GM23338 (cell line): ENCODE measurements at regions not wholly inside any gene's neighbourhood (a gene's known extent, or its start where the extent isn't known, plus 50 kb on each side); places are given as distances from the start of the nearest gene placed in this dataset.

ENCODE experiments used
- ATAC-seq: fragments of 200-7000 bp; cut with Tn5 transposase; 3 replicates; pipeline ENCODE4 v1.9.1; 2020
- DNase-seq: peaks from one replicate; pipeline ENCODE4 v3.0.0-alpha.2; 2015; ENCODE audit warnings: low spot score
- H2AFZ ChIP-seq: fragments of 200-600 bp; sonication (generic); 2 replicates; pipeline ENCODE4 v1.8.0; 2016; ENCODE audit warnings: antibody characterized with exemption, mild to moderate bottlenecking, moderate library complexity
- H3F3A ChIP-seq: fragments of 200-600 bp; sonication (generic); replicated peaks from 2 replicates; pipeline ENCODE4 v1.8.0; 2017; ENCODE audit warnings: antibody characterized with exemption, mixed run types, low read depth
- H3K27ac ChIP-seq: fragments of 200-600 bp; sonication (generic); 2 replicates; pipeline ENCODE4 v1.6.1; 2016; ENCODE audit warnings: low read depth
- H3K27me3 ChIP-seq: fragments of 200-600 bp; sonication (generic); 2 replicates; pipeline ENCODE4 v1.8.0; 2016; ENCODE audit warnings: mild to moderate bottlenecking, mixed run types, moderate library complexity; ENCODE audit not compliant: insufficient read depth
- H3K36me3 ChIP-seq: fragments of 200-600 bp; sonication (generic); 2 replicates; pipeline ENCODE4 v1.8.0; 2016; ENCODE audit warnings: mild to moderate bottlenecking; ENCODE audit not compliant: insufficient read depth
- H3K4me1 ChIP-seq: fragments of 200-600 bp; sonication (generic); 2 replicates; pipeline ENCODE4 v1.8.0; 2016; ENCODE audit warnings: mild to moderate bottlenecking, moderate library complexity; ENCODE audit not compliant: insufficient read depth
- H3K4me2 ChIP-seq: fragments of 200-600 bp; sonication (generic); 2 replicates; pipeline ENCODE4 v1.7.1; 2017; ENCODE audit warnings: mixed run types
- H3K4me3 ChIP-seq: fragments of 200-600 bp; sonication (generic); 2 replicates; pipeline ENCODE4 v1.6.1; 2016; ENCODE audit warnings: mixed run types
- H3K79me2 ChIP-seq: fragments of 200-600 bp; sonication (generic); replicated peaks from 2 replicates; pipeline ENCODE4 v1.8.0; 2017; ENCODE audit warnings: mild to moderate bottlenecking; ENCODE audit not compliant: insufficient read depth
- H3K9me2 ChIP-seq: fragments of 200-600 bp; sonication (generic); 2 replicates; pipeline ENCODE4 v1.8.0; 2017; ENCODE audit not compliant: insufficient read depth
- H4K20me1 ChIP-seq: fragments of 200-600 bp; sonication (generic); replicated peaks from 2 replicates; pipeline ENCODE4 v1.8.0; 2017; ENCODE audit warnings: mild to moderate bottlenecking; ENCODE audit not compliant: insufficient read depth
- H3K27ac Mint-ChIP-seq: 2 replicates; pipeline ENCODE4 v1.8.0; 2020; ENCODE audit warnings: inconsistent platforms, mild to moderate bottlenecking, moderate library complexity, mixed read lengths
- H3K27me3 Mint-ChIP-seq: 3 replicates; pipeline ENCODE4 v1.8.0; 2022; ENCODE audit warnings: low read depth, mild to moderate bottlenecking, moderate library complexity, mixed read lengths, inconsistent platforms; ENCODE audit not compliant: insufficient read depth, poor library complexity
- H3K36me3 Mint-ChIP-seq: 3 replicates; pipeline ENCODE4 v1.8.0; 2021; ENCODE audit warnings: low read depth, mild to moderate bottlenecking, inconsistent platforms, moderate library complexity, mixed read lengths
- H3K4me1 Mint-ChIP-seq: 3 replicates; pipeline ENCODE4 v1.8.0; 2020; ENCODE audit warnings: mild to moderate bottlenecking, inconsistent platforms, mixed read lengths
- H3K4me3 Mint-ChIP-seq: 3 replicates; pipeline ENCODE4 v1.8.0; 2021; ENCODE audit warnings: moderate library complexity, mild to moderate bottlenecking, inconsistent platforms, mixed read lengths
- H3K9me3 Mint-ChIP-seq: 3 replicates; pipeline ENCODE4 v1.8.0; 2020; ENCODE audit warnings: moderate library complexity, mild to moderate bottlenecking, inconsistent platforms, mixed read lengths
- JUNB ChIP-seq: IDR thresholded peaks from one replicate; pipeline ENCODE4 v1.6.1; 2016; ENCODE audit warnings: antibody characterized with exemption; ENCODE audit not compliant: unreplicated experiment
- NANOG ChIP-seq: IDR thresholded peaks from 2 replicates; pipeline ENCODE4 v1.6.1; 2016; ENCODE audit warnings: antibody characterized with exemption, borderline replicate concordance
- REST ChIP-seq: IDR thresholded peaks from one replicate; pipeline ENCODE4 v1.6.1; 2018; ENCODE audit warnings: antibody characterized with exemption; ENCODE audit not compliant: unreplicated experiment
- ZNF114 ChIP-seq: fragments of 250-450 bp; sonication (Bioruptor Pico); IDR thresholded peaks from 2 replicates; pipeline ENCODE4 v1.5.0; 2020; ENCODE audit warnings: mild to moderate bottlenecking, moderate library complexity
- ZNF462 ChIP-seq: fragments of 250-450 bp; sonication (Bioruptor Pico); IDR thresholded peaks from 2 replicates; pipeline ENCODE4 v1.5.0; 2020; ENCODE audit warnings: mild to moderate bottlenecking, moderate library complexity

GRCh38 chr13:56900549-56901279, 240.0 kb upstream of the PRR20A start (continued):
- TF ChIP-seq REST (no peak), NANOG (no peak)

- Histone ChIP-seq H3K9me2 (no peaks in the 10 kb centered on the region), H3K27ac (no peak overlapping the region), H2AFZ (no peak overlapping the region), H3K36me3 (peaks cover 4% of the 10 kb centered on the region; the same call in 1 of the 2 replicates), H3K4me3 (no peak overlapping the region), H4K20me1 (no peaks in the 10 kb centered on the region), H3K4me2 (no peak overlapping the region), H3F3A (no peaks in the 10 kb centered on the region), H3K27me3 (no peaks in the 10 kb centered on the region), H3K79me2 (no peaks in the 10 kb centered on the region), H3K4me1 (no peaks in the 10 kb centered on the region)
- DNase-seq = no peak
- no peak overlapping the region for H3K4me3 Mint-ChIP-seq
- H3K9me3 Mint-ChIP-seq = peaks cover 12% of the 10 kb centered on the region; the same call in 2 of the 3 replicates
- H3K27me3 Mint-ChIP-seq = no peaks in the 10 kb centered on the region
- ATAC-seq = no peak
- H3K4me1 Mint-ChIP-seq = no peaks in the 10 kb centered on the region
- H3K27ac Mint-ChIP-seq = no peak overlapping the region
- H3K36me3 Mint-ChIP-seq = no peaks in the 10 kb centered on the region
- TF ChIP-seq REST (no peak), ZNF114 (CRISPR knock-in tag) (no peak), JUNB (no peak), ZNF462 (CRISPR knock-in tag) (no peak)
Measured at GRCh38 chr13:56902276-56902675, 238.4 kb upstream of the PRR20A start.
